Thyroid gland (tissue), 4 donors: ENCODE measurements at regions not wholly inside any gene's neighbourhood (a gene's known extent, or its start where the extent isn't known, plus 50 kb on each side); places are given as distances from the start of the nearest gene placed in this dataset.

Experiments
- DNase-seq, 2 donors: peaks; one replicate each; pipeline ENCODE4 v3.0.0-alpha.2; 2019
- H3K27ac ChIP-seq, 3 donors: fragments of 200-600 bp; sonication (generic); 1 replicate in 2 of 3; 2 replicates in 1 of 3; pipeline ENCODE4 v1.5.1; 2016 to 2019; ENCODE audit warnings: mild to moderate bottlenecking in 1 of 3, moderate library complexity in 1 of 3
- H3K27me3 ChIP-seq: fragments of 200-600 bp; sonication (generic); one replicate; pipeline ENCODE4 v1.5.1; 2019
- H3K36me3 ChIP-seq, 2 donors: fragments of 200-600 bp; sonication (generic); one replicate each; pipeline ENCODE4 v1.5.1; 2016 to 2019
- H3K4me1 ChIP-seq, 2 donors: fragments of 200-600 bp; sonication (generic); one replicate each; pipeline ENCODE4 v1.5.1; 2017 to 2019
- H3K4me3 ChIP-seq, 3 donors: fragments of 200-600 bp; sonication (generic); replicated peaks in 1 of 3; 1 replicate in 2 of 3; 2 replicates in 1 of 3; pipeline ENCODE4 v1.5.1; 2016; ENCODE audit warnings: mild to moderate bottlenecking in 1 of 3
- H3K9me3 ChIP-seq: fragments of 200-600 bp; sonication (generic); one replicate; pipeline ENCODE4 v1.5.1; 2017
- POLR2A ChIP-seq, 2 donors: fragments of 450-650 bp; IDR thresholded peaks; one replicate each; pipeline ENCODE4 v1.6.1; 2017; ENCODE audit warnings: antibody characterized with exemption in 2 of 2, mild to moderate bottlenecking in 2 of 2, moderate library complexity in 1 of 2
- whole genome bisulfite sequencing, 2 donors: methylation state at CpG; one replicate each; pipeline ENCODE4 v1.1.5; 2017; 5-methylcytosine and 5-hydroxymethylcytosine counted together
- intact Hi-C: fragments of 100-400 bp; cut with DNase I; formaldehyde crosslinking; loops from one replicate; pipeline ENCODE4 v1.15.1; 2023
- TF ChIP-seq, protein P1 (sequence below), 6 experiments: fragments of 200-600 bp in 3 of 6; fragments of 450-650 bp in 3 of 6; sonication (generic) in 3 of 6; IDR thresholded peaks; one replicate each; pipeline ENCODE4 v1.5.1; 2016 to 2019; ENCODE audit warnings: antibody characterized with exemption in 6 of 6, mild to moderate bottlenecking in 2 of 6, inconsistent platforms in 1 of 6, moderate library complexity in 1 of 6

DNA sequence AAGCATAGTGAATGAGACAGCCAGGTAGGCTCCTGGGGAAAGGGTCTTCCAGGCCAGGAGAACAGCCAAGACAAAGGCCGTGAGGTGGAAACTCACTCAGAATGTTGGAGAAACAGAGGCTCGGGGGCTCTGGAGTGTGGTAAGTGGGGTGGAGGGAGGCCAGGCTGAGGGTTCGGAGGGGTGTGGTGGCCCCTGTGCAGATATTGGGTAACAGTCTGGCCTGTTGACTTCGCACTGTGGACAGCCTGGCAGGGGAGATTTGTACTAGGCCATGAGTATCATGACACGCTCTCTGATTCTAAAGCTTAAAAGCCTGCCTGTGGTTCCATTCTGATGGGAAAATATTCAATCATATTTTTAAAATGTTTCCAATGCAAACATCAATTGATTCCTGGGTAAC is 239.3 kb downstream of the GADD45G start:
- no peaks in the 10 kb centered on the region for H3K27me3 ChIP-seq
- 97 to 98% methylated on average over 5 of the region's 5 CpGs for WGBS, 2 donors
- no peaks in the 10 kb centered on the region for H3K36me3 ChIP-seq
- H3K4me3 ChIP-seq = no peak overlapping the region
- intact Hi-C loops = no loop called here
- peaks cover 0 to 7% of the 10 kb centered on the region in 2 donors for H3K4me1 ChIP-seq
- H3K9me3 ChIP-seq = no peaks in the 10 kb centered on the region
- TF ChIP-seq POLR2A (IDR thresholded peaks at IDR 0.05) = no peak
- TF ChIP-seq, protein P1, sequence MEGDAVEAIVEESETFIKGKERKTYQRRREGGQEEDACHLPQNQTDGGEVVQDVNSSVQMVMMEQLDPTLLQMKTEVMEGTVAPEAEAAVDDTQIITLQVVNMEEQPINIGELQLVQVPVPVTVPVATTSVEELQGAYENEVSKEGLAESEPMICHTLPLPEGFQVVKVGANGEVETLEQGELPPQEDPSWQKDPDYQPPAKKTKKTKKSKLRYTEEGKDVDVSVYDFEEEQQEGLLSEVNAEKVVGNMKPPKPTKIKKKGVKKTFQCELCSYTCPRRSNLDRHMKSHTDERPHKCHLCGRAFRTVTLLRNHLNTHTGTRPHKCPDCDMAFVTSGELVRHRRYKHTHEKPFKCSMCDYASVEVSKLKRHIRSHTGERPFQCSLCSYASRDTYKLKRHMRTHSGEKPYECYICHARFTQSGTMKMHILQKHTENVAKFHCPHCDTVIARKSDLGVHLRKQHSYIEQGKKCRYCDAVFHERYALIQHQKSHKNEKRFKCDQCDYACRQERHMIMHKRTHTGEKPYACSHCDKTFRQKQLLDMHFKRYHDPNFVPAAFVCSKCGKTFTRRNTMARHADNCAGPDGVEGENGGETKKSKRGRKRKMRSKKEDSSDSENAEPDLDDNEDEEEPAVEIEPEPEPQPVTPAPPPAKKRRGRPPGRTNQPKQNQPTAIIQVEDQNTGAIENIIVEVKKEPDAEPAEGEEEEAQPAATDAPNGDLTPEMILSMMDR (IDR thresholded peaks at IDR 0.05) = no peak
- DNase-seq = no peak
- H3K27ac ChIP-seq = no peak overlapping the region

DNA sequence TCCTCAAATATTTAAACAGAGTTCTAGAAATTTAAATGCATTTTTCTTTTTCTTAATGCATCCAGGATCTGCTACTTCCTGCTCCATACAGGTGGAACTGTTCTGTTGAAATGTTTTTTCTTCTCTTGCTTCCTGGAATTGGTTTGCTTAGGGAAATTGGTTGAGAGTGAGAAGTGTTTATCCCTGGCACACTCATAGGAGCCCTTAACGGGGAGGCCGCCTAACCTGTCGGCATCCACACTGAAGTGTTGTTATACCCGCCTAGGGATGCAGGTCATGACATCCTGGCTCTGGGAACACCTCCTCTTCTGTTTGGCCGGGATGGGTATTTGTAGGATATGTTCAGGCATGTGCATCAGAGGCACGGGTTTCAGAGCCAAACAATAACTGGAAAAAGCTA is 239.7 kb downstream of the GADD45G start:
- no peak for TF ChIP-seq POLR2A (IDR thresholded peaks at IDR 0.05)
- TF ChIP-seq, protein P1 (IDR thresholded peaks at IDR 0.05) = no peak
- 53 to 68% methylated on average over 6 of the region's 6 CpGs for WGBS, 2 donors
- DNase-seq = peak; percentile 8 to 23
- H3K9me3 ChIP-seq = no peaks in the 10 kb centered on the region
- intact Hi-C loops = no loop called here
- no peak overlapping the region for H3K27ac ChIP-seq
- H3K36me3 ChIP-seq = no peaks in the 10 kb centered on the region
- no peak overlapping the region for H3K4me3 ChIP-seq
- H3K4me1 ChIP-seq = peaks cover 0 to 7% of the 10 kb centered on the region in 2 donors
- no peaks in the 10 kb centered on the region for H3K27me3 ChIP-seq

DNA sequence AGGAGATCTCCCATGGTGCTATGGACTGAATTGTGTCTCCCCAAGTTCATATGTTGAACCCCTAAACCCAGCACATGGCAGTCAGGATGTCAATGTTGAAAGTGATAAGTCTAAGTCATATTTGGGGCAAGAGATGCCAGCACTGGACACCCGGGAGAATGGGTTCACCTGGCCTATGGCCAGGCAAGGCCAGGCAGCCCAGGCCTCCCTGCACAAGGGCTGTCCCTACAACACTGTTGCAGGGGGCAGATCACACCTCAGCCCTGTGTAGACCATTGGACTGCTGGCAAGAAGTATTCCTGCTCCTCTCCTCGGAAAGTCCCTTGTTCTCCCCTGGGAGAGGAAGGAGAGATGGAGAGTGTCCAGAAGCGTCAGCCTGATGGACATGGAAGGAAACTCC is 240.5 kb downstream of the GADD45G start:
- no peak for DNase-seq
- H3K9me3 ChIP-seq = no peaks in the 10 kb centered on the region
- H3K4me3 ChIP-seq = no peak overlapping the region
- 63 to 87% methylated on average over 3 of the region's 3 CpGs for WGBS, 2 donors
- no peak overlapping the region for H3K27ac ChIP-seq
- no peaks in the 10 kb centered on the region for H3K36me3 ChIP-seq
- H3K27me3 ChIP-seq = no peaks in the 10 kb centered on the region
- H3K4me1 ChIP-seq = peaks cover 0 to 7% of the 10 kb centered on the region in 2 donors
- TF ChIP-seq, protein P1 (IDR thresholded peaks at IDR 0.05) = no peak
- no peak for TF ChIP-seq POLR2A (IDR thresholded peaks at IDR 0.05)
- intact Hi-C loops = no loop called here

DNA sequence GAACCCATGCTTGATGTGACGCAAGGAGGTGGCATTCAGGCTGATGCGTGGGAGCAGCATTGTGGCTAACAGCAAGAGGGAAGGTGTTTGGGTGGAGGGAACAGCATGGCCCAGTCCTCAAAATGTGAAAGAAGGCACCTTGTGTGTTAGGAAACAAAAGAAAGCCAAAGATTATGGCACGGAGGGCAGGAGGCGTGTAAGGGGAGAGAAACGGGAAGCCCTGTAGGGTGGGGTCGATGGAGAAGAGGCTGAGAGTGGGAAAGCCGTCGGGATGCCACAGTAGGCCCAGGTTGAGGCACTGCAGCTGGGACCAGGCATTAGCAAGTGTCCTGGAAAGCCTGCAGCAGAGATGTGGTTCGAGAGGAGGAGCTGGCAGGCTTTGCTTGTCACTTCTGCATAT is 241.1 kb downstream of the GADD45G start:
- TF ChIP-seq, protein P1 (IDR thresholded peaks at IDR 0.05) = no peak
- TF ChIP-seq POLR2A (IDR thresholded peaks at IDR 0.05) = no peak
- 87 to 89% methylated on average over 9 of the region's 9 CpGs for WGBS, 2 donors
- intact Hi-C loops = no loop called here

DNA sequence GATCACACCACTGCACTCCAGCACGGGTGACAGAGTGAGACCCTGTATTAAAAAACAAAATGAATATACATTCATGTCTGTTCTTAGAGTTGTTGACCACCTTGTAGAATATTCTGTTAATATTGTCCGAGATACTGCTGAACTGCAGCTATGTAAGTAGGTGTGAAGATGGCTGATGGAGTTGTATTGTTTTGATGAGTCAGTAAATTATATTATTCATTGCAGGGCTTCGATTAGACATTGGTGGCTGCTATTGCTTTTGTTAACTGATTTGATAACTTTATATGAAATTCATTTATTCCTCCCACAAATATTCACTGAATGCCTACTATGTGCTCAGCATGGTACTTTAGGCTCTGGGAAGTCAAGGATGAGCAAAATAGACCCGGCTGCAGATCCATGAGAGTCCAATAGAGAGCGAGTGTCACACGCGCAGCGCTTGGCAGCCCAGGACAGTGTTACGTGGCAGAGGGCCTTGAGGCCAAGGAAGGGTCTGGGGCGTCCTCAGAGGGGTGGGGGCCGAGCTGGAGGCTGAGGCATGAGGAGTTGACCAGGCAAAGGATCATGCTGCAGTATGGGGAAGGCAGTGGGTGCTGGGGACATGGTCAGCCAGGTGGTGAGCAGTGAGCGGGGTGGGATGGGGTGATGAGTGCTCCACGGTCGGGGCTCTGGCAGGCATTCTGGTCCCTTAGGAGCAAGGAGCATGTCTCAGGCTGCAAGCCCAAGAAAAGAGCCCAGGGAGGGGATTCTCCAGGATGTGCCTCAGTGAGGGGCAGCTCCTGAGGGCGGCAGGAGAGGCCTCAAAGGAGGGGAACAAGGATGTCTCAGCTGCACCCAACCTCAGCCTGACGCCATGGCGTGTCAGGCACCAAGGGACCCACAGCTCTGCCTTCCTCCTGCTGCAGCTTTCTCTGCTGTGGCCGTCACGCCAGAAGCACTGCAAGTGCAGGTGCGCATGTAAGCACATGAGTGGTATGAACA is 243.5 kb downstream of the GADD45G start:
- Histone ChIP-seq H3K4me3 (no peak overlapping the region), H3K27ac (no peak overlapping the region), H3K27me3 (no peaks in the 10 kb centered on the region), H3K4me1 (no peaks in the 10 kb centered on the region), H3K9me3 (no peaks in the 10 kb centered on the region), H3K36me3 (no peaks in the 10 kb centered on the region)
- intact Hi-C loops = no loop called here
- no peak for TF ChIP-seq POLR2A (IDR thresholded peaks at IDR 0.05)
- TF ChIP-seq, protein P1 (IDR thresholded peaks at IDR 0.05) = no peak
- WGBS, 2 donors = 86 to 88% methylated on average over 19 to 20 of the region's 20 CpGs
- DNase-seq = no peak

More for the DNA sequence above, 241.1 kb downstream of the GADD45G start:
- DNase-seq = no peak
- Histone ChIP-seq H3K36me3 (no peaks in the 10 kb centered on the region), H3K4me1 (peaks cover 0 to 7% of the 10 kb centered on the region in 2 donors), H3K27me3 (no peaks in the 10 kb centered on the region), H3K9me3 (no peaks in the 10 kb centered on the region), H3K27ac (no peak overlapping the region), H3K4me3 (no peak overlapping the region)
